Left cardiac atrium (tissue), 4 donors: ENCODE measurements at regions not wholly inside any gene's neighbourhood (a gene's known extent, or its start where the extent isn't known, plus 50 kb on each side); places are given as distances from the start of the nearest gene placed in this dataset.
A peak's percentile ranks its signal among the peaks of the same experiment; 100 is the strongest.

ENCODE experiments used
- ATAC-seq, 2 donors: fragments of 200-7000 bp; cut with Tn5 transposase; one replicate each; pipeline ENCODE4 v1.9.1; 2020; ENCODE audit warnings: mild to moderate bottlenecking in 2 of 2, moderate library complexity in 2 of 2
- DNase-seq: peaks from one replicate; pipeline ENCODE4 v3.0.0-alpha.2; 2020
- intact Hi-C, 2 donors: fragments of 100-400 bp; cut with DNase I; formaldehyde crosslinking; loops; one replicate each; pipeline versions ENCODE4 v1.14.1 to v1.15.1; 2022 to 2023
- donor health status: DM: no; HTN: yes; CAD: no.
- donor health status: DM: no; HTN: yes; CAD: no; lungs with severe emphysema.
- donor health status: DM: yes; HTN: yes; CAD: no.
- donor health status: Dilated cardiomyopathy.

- intact Hi-C loops = no loop called here
- DNase-seq (no peak), ATAC-seq (no peak)
Observed at GRCh38 chr12:115253049-115253448, 569.1 kb upstream of the TBX3 start.

GRCh38 chr12:115251727-115252126 is 567.8 kb upstream of the TBX3 start:
- ATAC-seq (no peak), DNase-seq (no peak)
- intact Hi-C loops = no loop called here

- DNase-seq (no peak), ATAC-seq (no peak)
- intact Hi-C loops = no loop called here
Observed at GRCh38 chr12:115249671-115250278, 565.8 kb upstream of the TBX3 start.

- no peak for ATAC-seq
- intact Hi-C loops = no loop called here
- DNase-seq = no peak
Observed at GRCh38 chr12:115245020-115245419, 561.0 kb upstream of the TBX3 start.

- DNase-seq (no peak), ATAC-seq (no peak)
- intact Hi-C loops = no loop called here
Observed at GRCh38 chr12:115243933-115244628, 560.1 kb upstream of the TBX3 start.

- intact Hi-C loops = no loop called here
- DNase-seq (no peak), ATAC-seq (no peak)
Observed at GRCh38 chr12:115240251-115240650, 556.3 kb upstream of the TBX3 start.

GRCh38 chr12:115235880-115236279 is 551.9 kb upstream of the TBX3 start:
- DNase-seq (no peak), ATAC-seq (no peak)
- intact Hi-C loops = no loop called here

- DNase-seq (no peak), ATAC-seq (no peak)
- intact Hi-C loops = no loop called here
Observed at GRCh38 chr12:115233891-115234543, 550.0 kb upstream of the TBX3 start.

GRCh38 chr12:115232455-115233156 is 548.6 kb upstream of the TBX3 start:
- ATAC-seq (peak in 1 of 2 donors; percentile 66), DNase-seq (no peak)
- intact Hi-C loops = no loop called here

- intact Hi-C loops = no loop called here
- no peak for ATAC-seq
- no peak for DNase-seq
Observed at GRCh38 chr12:115230606-115231005, 546.6 kb upstream of the TBX3 start.

- intact Hi-C loops = no loop called here
- ATAC-seq (no peak), DNase-seq (no peak)
Observed at GRCh38 chr12:115229517-115229916, 545.5 kb upstream of the TBX3 start.

- DNase-seq = no peak
- ATAC-seq = no peak
- intact Hi-C loops = no loop called here
Observed at GRCh38 chr12:115228434-115228833, 544.5 kb upstream of the TBX3 start.

- DNase-seq (peak; percentile 56), ATAC-seq (peak; percentile 87 to 90)
- intact Hi-C loops = no loop called here
Observed at GRCh38 chr12:115227137-115227615, 543.2 kb upstream of the TBX3 start.

- ATAC-seq = no peak
- intact Hi-C loops = no loop called here
Observed at GRCh38 chr12:115225845-115226244, 541.9 kb upstream of the TBX3 start.

GRCh38 chr12:115223991-115224390 is 540.0 kb upstream of the TBX3 start:
- ATAC-seq (no peak), DNase-seq (no peak)
- intact Hi-C loops = no loop called here

More at GRCh38 chr12:115225845-115226244, 541.9 kb upstream of the TBX3 start:
- DNase-seq = no peak

- ATAC-seq = no peak
Observed at GRCh38 chr12:115223322-115223721, 539.3 kb upstream of the TBX3 start.

GRCh38 chr12:115222220-115222619 is 538.2 kb upstream of the TBX3 start:
- intact Hi-C loops = no loop called here

More at GRCh38 chr12:115223322-115223721, 539.3 kb upstream of the TBX3 start:
- no peak for DNase-seq
- intact Hi-C loops = no loop called here

GRCh38 chr12:115216301-115216700 is 532.3 kb upstream of the TBX3 start:
- no peak for ATAC-seq

More at GRCh38 chr12:115222220-115222619, 538.2 kb upstream of the TBX3 start:
- ATAC-seq (no peak), DNase-seq (no peak)

GRCh38 chr12:115215544-115215943 is 531.6 kb upstream of the TBX3 start:
- intact Hi-C loops = no loop called here
- ATAC-seq (no peak), DNase-seq (no peak)

More at GRCh38 chr12:115216301-115216700, 532.3 kb upstream of the TBX3 start:
- DNase-seq = no peak
- intact Hi-C loops = no loop called here

GRCh38 chr12:115213538-115214016 is 529.6 kb upstream of the TBX3 start:
- ATAC-seq (peak in 1 of 2 donors; percentile 44), DNase-seq (peak; percentile 22)
- intact Hi-C loops = no loop called here
